GM10248 (cell line): ENCODE measurements at regions not wholly inside any gene's neighbourhood (a gene's known extent, or its start where the extent isn't known, plus 50 kb on each side); places are given as distances from the start of the nearest gene placed in this dataset.
"Not testable (repeated sequence)": the region's sequence is repeated elsewhere in the genome, so short reads cannot be mapped to it uniquely, and the experiment has no call there.

ENCODE experiments used
- CTCF ChIA-PET: fragments of 300-600 bp; sonication (Branson Sonifier 250); formaldehyde crosslinking; extraction: SDS; loops from one replicate; lab custom pipeline; 2021; ENCODE audit warnings: antibody characterized with exemption; lab: Yijun Ruan, JAX
- POLR2A ChIA-PET: fragments of 350-650 bp; sonication (Branson Sonifier 250); formaldehyde crosslinking; extraction: SDS; loops from one replicate; lab custom pipeline; 2020; ENCODE audit warnings: antibody characterized with exemption; lab: Yijun Ruan, JAX
- DNase-seq: peaks from one replicate; pipeline ENCODE4 v3.0.0; 2012; ENCODE audit errors: extremely low spot score
- TF ChIP-seq, protein P1 (sequence below): IDR thresholded peaks from 2 replicates; pipeline ENCODE4 v1.5.1; 2012; ENCODE audit warnings: mild to moderate bottlenecking, low read depth; ENCODE audit errors: extremely low read depth, missing control alignments, control extremely low read depth

GRCh38 chr5:104845541-104845940 lies 1283.0 kb upstream of the NUDT12 start:
- ChIA-PET CTCF (no interaction called here), POLR2A (no interaction called here)
- TF ChIP-seq, protein P1, sequence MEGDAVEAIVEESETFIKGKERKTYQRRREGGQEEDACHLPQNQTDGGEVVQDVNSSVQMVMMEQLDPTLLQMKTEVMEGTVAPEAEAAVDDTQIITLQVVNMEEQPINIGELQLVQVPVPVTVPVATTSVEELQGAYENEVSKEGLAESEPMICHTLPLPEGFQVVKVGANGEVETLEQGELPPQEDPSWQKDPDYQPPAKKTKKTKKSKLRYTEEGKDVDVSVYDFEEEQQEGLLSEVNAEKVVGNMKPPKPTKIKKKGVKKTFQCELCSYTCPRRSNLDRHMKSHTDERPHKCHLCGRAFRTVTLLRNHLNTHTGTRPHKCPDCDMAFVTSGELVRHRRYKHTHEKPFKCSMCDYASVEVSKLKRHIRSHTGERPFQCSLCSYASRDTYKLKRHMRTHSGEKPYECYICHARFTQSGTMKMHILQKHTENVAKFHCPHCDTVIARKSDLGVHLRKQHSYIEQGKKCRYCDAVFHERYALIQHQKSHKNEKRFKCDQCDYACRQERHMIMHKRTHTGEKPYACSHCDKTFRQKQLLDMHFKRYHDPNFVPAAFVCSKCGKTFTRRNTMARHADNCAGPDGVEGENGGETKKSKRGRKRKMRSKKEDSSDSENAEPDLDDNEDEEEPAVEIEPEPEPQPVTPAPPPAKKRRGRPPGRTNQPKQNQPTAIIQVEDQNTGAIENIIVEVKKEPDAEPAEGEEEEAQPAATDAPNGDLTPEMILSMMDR, result no peak
- DNase-seq, result no peak

GRCh38 chr5:104843822-104844221 lies 1281.2 kb upstream of the NUDT12 start:
- CTCF ChIA-PET, result interaction anchor here (1.0 kb wide), 1 partner anchor 16 kb away, joined by 3 read pairs; no protein-coding TSS in a partner anchor
- no peak for DNase-seq
- TF ChIP-seq, protein P1, result no peak
- POLR2A ChIA-PET, result no interaction called here

- TF ChIP-seq, protein P1, result no peak
- POLR2A ChIA-PET, result no interaction called here
- no peak for DNase-seq
- CTCF ChIA-PET, result interaction anchor here (1.1 kb wide), 1 partner anchor 12 kb away, joined by 3 read pairs; no protein-coding TSS in a partner anchor
Observed at GRCh38 chr5:104840284-104840683, 1277.7 kb upstream of the NUDT12 start.

GRCh38 chr5:104831515-104831914 lies 1268.9 kb upstream of the NUDT12 start:
- POLR2A ChIA-PET, DNase-seq, CTCF ChIA-PET: not testable (repeated sequence)

DNA sequence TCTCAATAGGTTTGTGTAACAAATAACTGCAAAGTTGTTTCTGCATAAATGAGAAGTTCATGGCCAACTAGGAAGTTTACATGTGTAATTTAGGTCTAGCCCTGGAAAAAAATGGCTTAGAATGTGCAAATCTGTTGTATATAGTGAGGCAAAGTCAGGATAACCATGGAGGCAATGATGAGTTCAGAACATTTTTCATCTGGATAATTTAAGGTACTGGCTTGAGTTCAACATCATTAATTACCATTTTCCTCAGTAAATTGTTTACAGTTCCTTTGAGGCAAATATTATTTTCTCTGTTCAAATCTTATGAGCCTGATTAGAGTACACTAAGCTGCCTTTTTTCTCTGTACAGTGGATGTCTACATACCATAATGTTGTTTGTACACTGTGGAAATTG lies 1259.0 kb upstream of the NUDT12 start:
- TF ChIP-seq, protein P1, result no peak
- CTCF ChIA-PET, result no interaction called here
- POLR2A ChIA-PET, result no interaction called here
- DNase-seq, result no peak

GRCh38 chr5:104817127-104817526 lies 1254.5 kb upstream of the NUDT12 start:
- ChIA-PET POLR2A (no interaction called here), CTCF (no interaction called here)
- TF ChIP-seq, protein P1, result no peak
- no peak for DNase-seq

DNA sequence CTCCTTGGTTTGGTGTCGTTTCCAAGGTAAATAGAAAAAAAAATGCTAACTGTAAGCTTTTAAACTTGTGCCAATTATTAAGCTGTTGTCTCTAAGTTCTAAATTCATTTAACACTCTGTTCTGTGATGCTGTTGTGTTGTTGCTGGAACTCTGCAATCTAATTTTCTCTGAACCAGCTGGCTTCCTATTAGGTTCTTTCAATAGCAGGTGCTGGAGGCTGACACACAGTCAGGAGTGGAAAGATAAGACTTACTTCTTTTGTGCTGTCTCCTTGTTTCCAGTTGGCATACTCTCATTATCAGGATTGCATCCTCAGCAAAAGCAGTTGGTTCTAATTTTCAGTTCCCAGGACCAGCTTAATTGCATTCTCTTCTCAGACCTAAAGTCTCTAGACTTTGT lies 1252.6 kb upstream of the NUDT12 start:
- TF ChIP-seq, protein P1, result no peak
- no peak for DNase-seq
- ChIA-PET POLR2A (no interaction called here), CTCF (interaction anchor here (1.1 kb wide), 1 partner anchor 16 kb away, joined by 3 read pairs; no protein-coding TSS in a partner anchor)
